Heart left ventricle (tissue), 16 donors: ENCODE measurements at regions not wholly inside any gene's neighbourhood (a gene's known extent, or its start where the extent isn't known, plus 50 kb on each side); places are given as distances from the start of the nearest gene placed in this dataset.

Experiments
- ATAC-seq, 4 donors: fragments of 200-7000 bp; cut with Tn5 transposase; one replicate each; pipeline ENCODE4 v1.9.1; 2020 to 2022; ENCODE audit warnings: moderate library complexity in 4 of 4, mild to moderate bottlenecking in 3 of 4, moderate number of reproducible peaks in 1 of 4
- DNase-seq, 5 donors: peaks; one replicate each; pipeline ENCODE4 v3.0.0-alpha.2; 2020
- H3K27ac ChIP-seq, 12 donors: fragments of 200-600 bp; sonication (generic) in 4 of 12; one replicate each; pipeline versions ENCODE4 v1.5.0 to v1.8.0; 2016 to 2022; ENCODE audit warnings: mild to moderate bottlenecking in 2 of 12
- H3K27me3 ChIP-seq, 9 donors: fragments of 200-600 bp; sonication (generic) in 2 of 9; one replicate each; pipeline versions ENCODE4 v1.5.1 to v1.8.0; 2016 to 2022; ENCODE audit warnings: mild to moderate bottlenecking in 3 of 9
- H3K36me3 ChIP-seq, 9 donors: fragments of 200-600 bp; sonication (generic) in 2 of 9; one replicate each; pipeline versions ENCODE4 v1.5.0 to v1.8.0; 2018 to 2022; ENCODE audit warnings: mild to moderate bottlenecking in 2 of 9
- H3K4me1 ChIP-seq, 12 donors: fragments of 200-600 bp; sonication (generic) in 4 of 12; one replicate each; pipeline versions ENCODE4 v1.5.0 to v1.8.0; 2016 to 2022; ENCODE audit warnings: mild to moderate bottlenecking in 3 of 12
- H3K4me3 ChIP-seq, 12 donors: fragments of 200-600 bp; sonication (generic) in 4 of 12; one replicate each; pipeline versions ENCODE4 v1.5.0 to v1.8.0; 2017 to 2022; ENCODE audit warnings: mild to moderate bottlenecking in 9 of 12, moderate library complexity in 4 of 12
- H3K9me3 ChIP-seq, 12 donors: fragments of 200-600 bp; sonication (generic) in 4 of 12; one replicate each; pipeline versions ENCODE4 v1.5.0 to v1.8.0; 2016 to 2022; ENCODE audit warnings: mild to moderate bottlenecking in 1 of 12
- POLR2A ChIP-seq, 2 donors: fragments of 450-650 bp; IDR thresholded peaks; one replicate each; pipeline ENCODE4 v1.6.1; 2017; ENCODE audit warnings: antibody characterized with exemption in 2 of 2, mild to moderate bottlenecking in 2 of 2, moderate library complexity in 2 of 2
- WGBS, 4 donors: extraction: QIAGEN DNeasy Blood & Tissue Kit in 2 of 4; methylation state at CpG; one replicate each; pipeline versions ENCODE4 v1.1.5 to v1.1.7; 2013 to 2018; 5-methylcytosine and 5-hydroxymethylcytosine counted together
- intact Hi-C, 10 donors: fragments of 100-400 bp; cut with DNase I; formaldehyde crosslinking; loops; one replicate each; pipeline versions ENCODE4 v1.11.1 to v1.14.2; 2022
- TF ChIP-seq, protein P1 (sequence below), 12 donors: fragments of 200-600 bp; sonication (generic) in 4 of 12; IDR thresholded peaks; one replicate each; pipeline versions ENCODE4 v1.5.0 to v1.8.0; 2018 to 2022; ENCODE audit warnings: antibody characterized with exemption in 12 of 12, mild to moderate bottlenecking in 5 of 12
- donor health status: ischemic (EF 13 %, LVEDD 7.1; RV severe dilation, severe dysfunction).
- donor health status: healthy with polysubstance abuse.
- donor health status: DM: no; HTN: yes; CAD: no.
- donor health status: DM: no; HTN: no; CAD: no.
- donor health status: ischemic (EF 25% LVEDD 6.9; RV normal size, moderate dysfunction).
- donor health status: ischemic (EF 25% LVEDD 5.7; RV mildly dilated, moderate dysfunction).
- donor health status: healthy.
- donor health status: DM: yes; HTN: yes; CAD: no.
- donor health status: ischemic (EF 35%, LVEDD 5.7; RV mildly dilated, moderate dysfunction).
- donor health status: nonischemic (EF 11% LVEDD 7.7; RV severe dilation, severe dysfunction).
- donor health status: DM: yes; HTN: yes; CAD: no.
- donor health status: PGD.
- donor health status: ischemic (EF 29% LVEDD 5.4; RV normal size, mild dysfunction).
- donor health status: nonischemic (EF 23%, LVEDD 6.1; RV moderate dilation, normal function).

GRCh38 chr4:110778521-110778920, 155.6 kb upstream of the PITX2 start:
- ATAC-seq (no peak), DNase-seq (no peak)
- no peak overlapping the region for H3K27ac ChIP-seq
- no peaks in the 10 kb centered on the region for H3K36me3 ChIP-seq
- intact Hi-C loops: no loop called here
- H3K4me1 ChIP-seq: no peaks in the 10 kb centered on the region
- no peaks in the 10 kb centered on the region for H3K27me3 ChIP-seq
- no peak for TF ChIP-seq POLR2A (IDR thresholded peaks at IDR 0.05)
- TF ChIP-seq, protein P1, sequence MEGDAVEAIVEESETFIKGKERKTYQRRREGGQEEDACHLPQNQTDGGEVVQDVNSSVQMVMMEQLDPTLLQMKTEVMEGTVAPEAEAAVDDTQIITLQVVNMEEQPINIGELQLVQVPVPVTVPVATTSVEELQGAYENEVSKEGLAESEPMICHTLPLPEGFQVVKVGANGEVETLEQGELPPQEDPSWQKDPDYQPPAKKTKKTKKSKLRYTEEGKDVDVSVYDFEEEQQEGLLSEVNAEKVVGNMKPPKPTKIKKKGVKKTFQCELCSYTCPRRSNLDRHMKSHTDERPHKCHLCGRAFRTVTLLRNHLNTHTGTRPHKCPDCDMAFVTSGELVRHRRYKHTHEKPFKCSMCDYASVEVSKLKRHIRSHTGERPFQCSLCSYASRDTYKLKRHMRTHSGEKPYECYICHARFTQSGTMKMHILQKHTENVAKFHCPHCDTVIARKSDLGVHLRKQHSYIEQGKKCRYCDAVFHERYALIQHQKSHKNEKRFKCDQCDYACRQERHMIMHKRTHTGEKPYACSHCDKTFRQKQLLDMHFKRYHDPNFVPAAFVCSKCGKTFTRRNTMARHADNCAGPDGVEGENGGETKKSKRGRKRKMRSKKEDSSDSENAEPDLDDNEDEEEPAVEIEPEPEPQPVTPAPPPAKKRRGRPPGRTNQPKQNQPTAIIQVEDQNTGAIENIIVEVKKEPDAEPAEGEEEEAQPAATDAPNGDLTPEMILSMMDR (IDR thresholded peaks at IDR 0.05): no peak
- no peak overlapping the region for H3K4me3 ChIP-seq
- H3K9me3 ChIP-seq: no peaks in the 10 kb centered on the region
- WGBS, 4 donors: 59 to 69% (median 68%) methylated on average over 2 of the region's 2 CpGs

- no peak for DNase-seq
- no peak for ATAC-seq
- Histone ChIP-seq H3K9me3 (no peaks in the 10 kb centered on the region), H3K36me3 (no peaks in the 10 kb centered on the region), H3K27ac (no peak overlapping the region), H3K4me3 (no peak overlapping the region), H3K27me3 (no peaks in the 10 kb centered on the region), H3K4me1 (no peaks in the 10 kb centered on the region)
- intact Hi-C loops: loop anchor here in 1 of 10 donors (2.0 kb wide), 1 partner anchor 20 kb away; no protein-coding TSS in a partner anchor
- 77 to 100% (median 91%) methylated on average over 1 of the region's 1 CpG for WGBS, 4 donors
- TF ChIP-seq, protein P1 (IDR thresholded peaks at IDR 0.05): no peak
These were observed 157.7 kb upstream of the PITX2 start for GRCh38 chr4:110780538-110780937.

DNA sequence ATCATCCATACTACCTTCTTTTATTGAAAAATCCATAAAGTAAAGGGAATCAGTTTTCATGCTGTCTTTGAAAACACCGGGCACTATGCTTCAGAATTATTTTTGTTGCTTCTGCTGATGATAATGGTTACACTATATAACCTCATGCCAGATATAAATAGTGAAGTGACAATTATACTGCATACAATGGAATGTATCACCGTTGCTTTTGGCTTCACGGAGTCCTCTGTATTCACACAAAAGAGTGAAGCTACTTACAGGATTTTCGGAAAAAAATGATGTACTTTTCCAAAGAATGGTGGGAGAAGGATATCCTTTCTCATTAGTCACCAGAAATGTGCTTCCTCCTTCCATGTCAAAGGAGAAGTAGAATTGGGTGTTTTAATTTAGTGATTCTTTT, 159.1 kb upstream of the PITX2 start:
- no peak for TF ChIP-seq POLR2A (IDR thresholded peaks at IDR 0.05)
- TF ChIP-seq, protein P1 (IDR thresholded peaks at IDR 0.05): no peak
- 29 to 34% (median 32%) methylated on average over 4 of the region's 4 CpGs for whole genome bisulfite sequencing, 4 donors
- no peak for DNase-seq
- Histone ChIP-seq H3K9me3 (no peaks in the 10 kb centered on the region), H3K27ac (no peak overlapping the region), H3K27me3 (no peaks in the 10 kb centered on the region), H3K4me3 (no peak overlapping the region), H3K4me1 (no peaks in the 10 kb centered on the region), H3K36me3 (no peaks in the 10 kb centered on the region)
- ATAC-seq: no peak
- intact Hi-C loops: loop anchor here in 1 of 10 donors (2.0 kb wide), 1 partner anchor 21 kb away; no protein-coding TSS in a partner anchor

DNA sequence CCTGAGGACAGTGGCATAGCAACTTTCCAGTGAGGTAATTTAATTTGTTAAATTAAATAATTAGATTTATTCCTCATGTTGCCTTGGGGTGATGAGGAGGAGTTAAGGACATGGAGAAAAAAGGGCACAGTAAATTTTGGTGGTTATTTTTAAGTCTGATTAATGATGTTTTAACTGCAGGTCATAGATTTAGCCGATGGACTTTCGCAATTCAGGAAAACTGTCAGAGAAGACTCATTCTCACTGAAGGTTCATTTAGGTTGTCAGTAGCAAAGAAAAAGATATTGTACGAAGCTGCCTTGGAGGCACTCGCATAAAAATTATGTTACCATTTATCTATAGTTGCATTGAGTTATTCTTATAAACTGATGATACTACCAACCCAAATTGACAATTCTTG, 164.2 kb upstream of the PITX2 start:
- 77 to 89% (median 81%) methylated on average over 4 of the region's 4 CpGs for WGBS, 4 donors
- intact Hi-C loops: no loop called here

More for the DNA sequence above, 164.2 kb upstream of the PITX2 start:
- Histone ChIP-seq H3K27ac (no peak overlapping the region), H3K27me3 (no peaks in the 10 kb centered on the region), H3K36me3 (no peaks in the 10 kb centered on the region), H3K4me3 (no peak overlapping the region), H3K4me1 (no peaks in the 10 kb centered on the region), H3K9me3 (no peaks in the 10 kb centered on the region)
- no peak for ATAC-seq
- TF ChIP-seq, protein P1 (IDR thresholded peaks at IDR 0.05): no peak
- no peak for TF ChIP-seq POLR2A (IDR thresholded peaks at IDR 0.05)
- no peak for DNase-seq
